ENCODE measurements at regions not wholly inside any gene's neighbourhood (a gene's known extent, or its start where the extent isn't known, plus 50 kb on each side); places are given as distances from the start of the nearest gene placed in this dataset.
"Not testable (repeated sequence)": the region's sequence is repeated elsewhere in the genome, so short reads cannot be mapped to it uniquely, and the experiment has no call there.

GRCh38 chr1:178639326-178639725 is 85.7 kb upstream of the RALGPS2 start:
- no peak for FAIRE-seq

GRCh38 chr1:178642282-178642681 is 82.8 kb upstream of the RALGPS2 start:
- FAIRE-seq (no peak), DNase-seq (ENCODE audit: low spot score) (no peak)

More at GRCh38 chr1:178639326-178639725, 85.7 kb upstream of the RALGPS2 start:
- DNase-seq (ENCODE audit: low spot score): no peak

GRCh38 chr1:178643349-178643748 is 81.7 kb upstream of the RALGPS2 start:
- FAIRE-seq: no peak
- no peak for DNase-seq (ENCODE audit: low spot score)

GRCh38 chr1:178643831-178644230 is 81.2 kb upstream of the RALGPS2 start:
- FAIRE-seq (no peak), DNase-seq (ENCODE audit: low spot score) (no peak)

- FAIRE-seq (no peak), DNase-seq (ENCODE audit: low spot score) (no peak)
These were observed 80.5 kb upstream of the RALGPS2 start for GRCh38 chr1:178644308-178645120.

- DNase-seq (ENCODE audit: low spot score) (no peak), FAIRE-seq (no peak)
These were observed 79.8 kb upstream of the RALGPS2 start for GRCh38 chr1:178645157-178645807.

- DNase-seq (ENCODE audit: low spot score) (no peak), FAIRE-seq (no peak)
These were observed 79.2 kb upstream of the RALGPS2 start for GRCh38 chr1:178645808-178646200.

- DNase-seq (ENCODE audit: low spot score): no peak
These were observed 78.2 kb upstream of the RALGPS2 start for GRCh38 chr1:178646821-178647220.

GRCh38 chr1:178648151-178648550 is 76.9 kb upstream of the RALGPS2 start:
- no peak for DNase-seq (ENCODE audit: low spot score)
- FAIRE-seq: no peak

More at GRCh38 chr1:178646821-178647220, 78.2 kb upstream of the RALGPS2 start:
- FAIRE-seq: no peak

- FAIRE-seq: no peak
These were observed 75.3 kb upstream of the RALGPS2 start for GRCh38 chr1:178649582-178650350.

GRCh38 chr1:178650934-178651511 is 74.0 kb upstream of the RALGPS2 start:
- no peak for DNase-seq (ENCODE audit: low spot score)

More at GRCh38 chr1:178649582-178650350, 75.3 kb upstream of the RALGPS2 start:
- DNase-seq (ENCODE audit: low spot score): no peak

GRCh38 chr1:178651742-178652141 is 73.3 kb upstream of the RALGPS2 start:
- FAIRE-seq (no peak), DNase-seq (ENCODE audit: low spot score) (no peak)

More at GRCh38 chr1:178650934-178651511, 74.0 kb upstream of the RALGPS2 start:
- no peak for FAIRE-seq

GRCh38 chr1:178652506-178653490 is 72.2 kb upstream of the RALGPS2 start:
- FAIRE-seq (no peak), DNase-seq (ENCODE audit: low spot score) (no peak)

- DNase-seq (ENCODE audit: low spot score): no peak
These were observed 65.2 kb upstream of the RALGPS2 start for GRCh38 chr1:178659789-178660208.

GRCh38 chr1:178660461-178660860 is 64.6 kb upstream of the RALGPS2 start:
- DNase-seq (ENCODE audit: low spot score): no peak
- no peak for FAIRE-seq

More at GRCh38 chr1:178659789-178660208, 65.2 kb upstream of the RALGPS2 start:
- FAIRE-seq: no peak

- FAIRE-seq (no peak), DNase-seq (ENCODE audit: low spot score) (no peak)
These were observed 60.8 kb upstream of the RALGPS2 start for GRCh38 chr1:178664278-178664677.

- DNase-seq (ENCODE audit: low spot score) (no peak), FAIRE-seq (no peak)
These were observed 59.5 kb upstream of the RALGPS2 start for GRCh38 chr1:178665579-178665978.

- DNase-seq (ENCODE audit: low spot score); FAIRE-seq: not testable (repeated sequence)
These were observed 58.2 kb upstream of the RALGPS2 start for GRCh38 chr1:178666891-178667290.

GRCh38 chr1:178672434-178672833 is 52.6 kb upstream of the RALGPS2 start:
- DNase-seq (ENCODE audit: low spot score): no peak
- no peak for FAIRE-seq

- not testable (repeated sequence) for FAIRE-seq; DNase-seq (ENCODE audit: low spot score)
These were observed 50.5 kb upstream of the RALGPS2 start for GRCh38 chr1:178674559-178674958.

All from urothelium cell line (cell line).